ENCODE measurements at regions not wholly inside any gene's neighbourhood (a gene's known extent, or its start where the extent isn't known, plus 50 kb on each side); places are given as distances from the start of the nearest gene placed in this dataset.
"Not testable (repeated sequence)": the region's sequence is repeated elsewhere in the genome, so short reads cannot be mapped to it uniquely, and the experiment has no call there.

GRCh38 chr20:24851346-24852019 is 97.6 kb upstream of the CST7 start:
- WGBS, 2 donors, result 76 to 88% methylated on average over 3 of the region's 3 CpGs
- Histone ChIP-seq H3K4me1 (no peaks in the 10 kb centered on the region), H3K9me3 (no peaks in the 10 kb centered on the region), H3K27me3 (no peaks in the 10 kb centered on the region), H3K27ac (no peak overlapping the region), H3K4me3 (no peak overlapping the region), H3K36me3 (no peaks in the 10 kb centered on the region)
- FAIRE-seq (no peak), DNase-seq (no peak), ATAC-seq (no peak)
- intact Hi-C loops (cut with DNase I), result no loop called here
- no peak for TF ChIP-seq CTCF (IDR thresholded peaks at IDR 0.05)

- Histone ChIP-seq H3K9me3 (no peaks in the 10 kb centered on the region), H3K27ac (no peak overlapping the region), H3K4me1 (no peaks in the 10 kb centered on the region), H3K36me3 (no peaks in the 10 kb centered on the region), H3K4me3 (no peak overlapping the region), H3K27me3 (no peaks in the 10 kb centered on the region)
- no peak for TF ChIP-seq CTCF (IDR thresholded peaks at IDR 0.05)
- 30 to 33% methylated on average over 1 of the region's 1 CpG for whole genome bisulfite sequencing, 2 donors
- intact Hi-C loops (cut with DNase I), result no loop called here
- ATAC-seq, result no peak
- DNase-seq, result no peak
- no peak for FAIRE-seq
Measured at GRCh38 chr20:24853916-24854315, 95.2 kb upstream of the CST7 start.

- no peak for TF ChIP-seq CTCF (IDR thresholded peaks at IDR 0.05)
- no peaks in the 10 kb centered on the region for H3K4me1 ChIP-seq
- FAIRE-seq (no peak), ATAC-seq (no peak), DNase-seq (no peak)
- no peak overlapping the region for H3K4me3 ChIP-seq
- intact Hi-C loops (cut with DNase I), result no loop called here
- WGBS, 2 donors, result 59 to 73% methylated on average over 1 of the region's 1 CpG
- no peaks in the 10 kb centered on the region for H3K36me3 ChIP-seq
- no peaks in the 10 kb centered on the region for H3K9me3 ChIP-seq
- no peaks in the 10 kb centered on the region for H3K27me3 ChIP-seq
- no peak overlapping the region for H3K27ac ChIP-seq
Measured at GRCh38 chr20:24855848-24856247, 93.2 kb upstream of the CST7 start.

GRCh38 chr20:24858500-24858899 is 90.6 kb upstream of the CST7 start:
- H3K27ac ChIP-seq; H3K4me3 ChIP-seq; H3K4me1 ChIP-seq; FAIRE-seq; H3K36me3 ChIP-seq; H3K9me3 ChIP-seq; ATAC-seq; intact Hi-C loops (cut with DNase I); H3K27me3 ChIP-seq; DNase-seq: not testable (repeated sequence)
- 69 to 77% methylated on average over 9 of the region's 9 CpGs for WGBS, 2 donors

- no peaks in the 10 kb centered on the region for H3K36me3 ChIP-seq
- H3K4me3 ChIP-seq, result no peak overlapping the region
- no peaks in the 10 kb centered on the region for H3K27me3 ChIP-seq
- no peak for TF ChIP-seq CTCF (IDR thresholded peaks at IDR 0.05)
- intact Hi-C loops (cut with DNase I), result no loop called here
- no peak for ATAC-seq
- DNase-seq, result no peak
- no peaks in the 10 kb centered on the region for H3K4me1 ChIP-seq
- 74 to 80% methylated on average over 8 of the region's 8 CpGs for WGBS, 2 donors
- FAIRE-seq, result no peak
- H3K27ac ChIP-seq, result no peak overlapping the region
- no peaks in the 10 kb centered on the region for H3K9me3 ChIP-seq
Measured at GRCh38 chr20:24859539-24859938, 89.5 kb upstream of the CST7 start.
